Endothelial cell of umbilical vein (primary cell): ENCODE measurements at regions not wholly inside any gene's neighbourhood (a gene's known extent, or its start where the extent isn't known, plus 50 kb on each side); places are given as distances from the start of the nearest gene placed in this dataset.

Experiments
- BruUV-seq: library from RNA; stranded (reverse); fragments of 400-500 nt; replicated peaks from 2 replicates; lab custom pipeline; 2021; lab: Mats Ljungman, UMichigan
- CTCF ChIA-PET: fragments of 300-600, 350-600 bp; sonication (Branson Sonifier 250); formaldehyde crosslinking; loops from one replicate; lab custom pipeline; 2021; ENCODE audit warnings: antibody characterized with exemption, inconsistent platforms; lab: Charles Lee
- POLR2A ChIA-PET: fragments of 300-600, 350-600 bp; sonication (Branson Sonifier 250); formaldehyde crosslinking; loops from one replicate; lab custom pipeline; 2021; ENCODE audit warnings: antibody characterized with exemption, inconsistent platforms; lab: Charles Lee
- DNase-seq: peaks from one replicate; pipeline ENCODE4 v3.0.0-alpha.2; 2011; ENCODE audit warnings: low read depth, low spot score
- FAIRE-seq: peaks from 2 replicates; lab custom pipeline; 2011; peaks lifted over from hg19 to GRCh38; lab: Jason Lieb, UNC
- H2AFZ ChIP-seq: 2 replicates; pipeline ENCODE4 v1.6.0; 2012; ENCODE audit warnings: low read depth, low read length, control low read depth, inconsistent platforms
- H3K27ac ChIP-seq: 2 replicates; pipeline ENCODE4 v1.5.1; 2011; ENCODE audit warnings: low read depth, mild to moderate bottlenecking, control low read depth, low read length, moderate library complexity; ENCODE audit not compliant: insufficient read depth
- H3K27me3 ChIP-seq, 2 experiments: 2 replicates each; pipeline versions ENCODE4 v1.6.0 to v1.6.1; 2011; ENCODE audit warnings: low read length in 2 of 2, mixed read lengths in 1 of 2; ENCODE audit not compliant: control insufficient read depth in 2 of 2, insufficient read depth in 2 of 2
- H3K36me3 ChIP-seq, 2 experiments: 2 replicates in 1 of 2; 3 replicates in 1 of 2; pipeline ENCODE4 v1.5.1; 2011; ENCODE audit warnings: low read length in 2 of 2, mild to moderate bottlenecking in 1 of 2, moderate library complexity in 1 of 2; ENCODE audit not compliant: control insufficient read depth in 2 of 2, insufficient read depth in 2 of 2; ENCODE audit errors: extremely low read depth in 1 of 2
- H3K4me1 ChIP-seq: 3 replicates; pipeline ENCODE4 v1.5.1; 2011; ENCODE audit warnings: mild to moderate bottlenecking, low read length; ENCODE audit not compliant: control insufficient read depth, insufficient read depth; ENCODE audit errors: extremely low read depth
- H3K4me2 ChIP-seq: 2 replicates; pipeline ENCODE4 v1.6.1; 2011; ENCODE audit warnings: low read length, control low read depth, mixed read lengths; ENCODE audit not compliant: insufficient read depth
- H3K4me3 ChIP-seq, 3 experiments: fragments of 200-600 bp in 1 of 3; sonication (generic), shearing (Covaris generic) in 1 of 3; replicated peaks in 1 of 3; 2 replicates each; pipeline ENCODE4 v1.5.1; 2011 to 2016; ENCODE audit warnings: control low read depth in 3 of 3, low read length in 3 of 3, mild to moderate bottlenecking in 2 of 3, inconsistent platforms in 1 of 3, low read depth in 1 of 3, moderate library complexity in 1 of 3; ENCODE audit not compliant: insufficient read depth in 1 of 3
- H3K79me2 ChIP-seq: 2 replicates; pipeline ENCODE4 v1.6.0; 2012; ENCODE audit warnings: low read length, inconsistent platforms; ENCODE audit not compliant: control insufficient read depth, insufficient read depth
- H3K9ac ChIP-seq: replicated peaks from 2 replicates; pipeline ENCODE3; 2011; ENCODE audit warnings: low read length, control low read depth; ENCODE audit not compliant: insufficient read depth; ENCODE audit errors: extremely low read depth
- H3K9me1 ChIP-seq: replicated peaks from 3 replicates; pipeline ENCODE4 v1.6.0; 2011; ENCODE audit warnings: mild to moderate bottlenecking, low read length; ENCODE audit not compliant: control insufficient read depth, insufficient read depth; ENCODE audit errors: extremely low read depth
- H3K9me3 ChIP-seq: replicated peaks from 2 replicates; pipeline ENCODE4 v1.5.1; 2012; ENCODE audit warnings: low read length, inconsistent platforms; ENCODE audit not compliant: control insufficient read depth, insufficient read depth
- H4K20me1 ChIP-seq: replicated peaks from 2 replicates; pipeline ENCODE3; 2011; ENCODE audit warnings: mild to moderate bottlenecking, low read length; ENCODE audit not compliant: control insufficient read depth, insufficient read depth; ENCODE audit errors: extremely low read depth
- EZH2 ChIP-seq: IDR thresholded peaks from 2 replicates; pipeline ENCODE4 v1.6.1; 2012; ENCODE audit warnings: borderline replicate concordance, low read depth, mild to moderate bottlenecking, moderate library complexity, low read length, inconsistent platforms; ENCODE audit not compliant: severe bottlenecking
- FOS ChIP-seq: IDR thresholded peaks from 2 replicates; pipeline ENCODE4 v1.6.1; 2011; ENCODE audit warnings: mild to moderate bottlenecking, low read length, moderate library complexity, borderline replicate concordance; ENCODE audit not compliant: insufficient read depth
- GATA2 ChIP-seq: IDR thresholded peaks from 2 replicates; pipeline ENCODE4 v1.7.0; 2011; ENCODE audit warnings: low read depth, mild to moderate bottlenecking, moderate library complexity, mixed read lengths, low read length; ENCODE audit not compliant: insufficient read length, insufficient read depth
- JUN ChIP-seq: IDR thresholded peaks from 2 replicates; pipeline ENCODE4 v1.6.1; 2011; ENCODE audit warnings: borderline replicate concordance, low read depth; ENCODE audit not compliant: insufficient read length, insufficient read depth
- MYC ChIP-seq: IDR thresholded peaks from one replicate; pipeline ENCODE4 v1.6.1; 2011; ENCODE audit warnings: mild to moderate bottlenecking, low read depth, low read length
- POLR2A ChIP-seq: IDR thresholded peaks from 2 replicates; pipeline ENCODE4 v1.6.1; 2012; ENCODE audit warnings: low read depth, mild to moderate bottlenecking, control low read depth, low read length
- POLR2AphosphoS5 ChIP-seq: IDR thresholded peaks from 2 replicates; pipeline ENCODE4 v1.6.1; 2012; ENCODE audit warnings: low read depth, mild to moderate bottlenecking, control low read depth, low read length, moderate library complexity; ENCODE audit not compliant: insufficient read depth
- dilution Hi-C: fragments of 300-500 bp; cut with MboI; formaldehyde crosslinking; loops from one replicate; pipeline ENCODE4 v1.15.0; 2019; ENCODE audit warnings: low sequenced_read_pairs; ENCODE audit not compliant: extremely low pct_ligation_motif_present
- intact Hi-C: fragments of 100-400 bp; cut with micrococcal nuclease; formaldehyde crosslinking; loops from one replicate; pipeline ENCODE4 v1.10.0; 2022
- TF ChIP-seq, protein P1 (sequence below): IDR thresholded peaks from 2 replicates; pipeline ENCODE4 v1.6.1; 2011; ENCODE audit not compliant: insufficient read depth, insufficient read length
- TF ChIP-seq, protein P2 (sequence below), 2 donors: IDR thresholded peaks; 1 replicate in 1 of 2; 2 replicates in 1 of 2; pipeline ENCODE4 v1.5.1; 2011; ENCODE audit warnings: low read length in 2 of 2, mild to moderate bottlenecking in 2 of 2, moderate library complexity in 2 of 2, control low read depth in 1 of 2, inconsistent platforms in 1 of 2, low read depth in 1 of 2; ENCODE audit not compliant: insufficient read depth in 1 of 2; ENCODE audit errors: extremely low read depth in 1 of 2

DNA sequence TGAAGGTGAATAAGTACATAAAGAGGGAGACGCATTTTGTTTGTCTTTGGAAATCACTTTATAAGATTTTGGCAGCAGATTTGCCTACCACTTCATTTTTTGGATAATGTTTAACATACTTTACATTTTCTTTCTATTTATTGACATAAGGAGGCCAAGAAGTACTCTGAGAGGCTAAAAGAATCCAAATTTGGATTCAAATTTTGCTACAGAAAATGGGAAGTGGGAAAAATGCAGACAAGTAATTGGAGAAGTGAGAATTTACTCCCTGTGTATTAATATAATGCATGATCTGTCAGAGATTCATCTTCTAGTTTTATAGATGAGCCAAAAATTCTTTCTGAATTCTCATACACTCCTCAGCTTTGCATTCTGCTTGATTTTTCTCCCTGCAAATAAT is 411.2 kb upstream of the CTNND2 start:
- Histone ChIP-seq H3K27me3 (no peaks in the 10 kb centered on the region), H3K79me2 (no peaks in the 10 kb centered on the region), H4K20me1 (no peaks in the 10 kb centered on the region), H3K9ac (no peak overlapping the region), H3K4me2 (no peak overlapping the region), H3K9me3 (peaks cover 7% of the 10 kb centered on the region), H3K4me3 (no peak overlapping the region), H3K9me1 (no peaks in the 10 kb centered on the region), H2AFZ (no peak overlapping the region), H3K27ac (no peak overlapping the region), H3K36me3 (no peaks in the 10 kb centered on the region), H3K4me1 (no peaks in the 10 kb centered on the region)
- dilution Hi-C loops (no loop called here), intact Hi-C loops (no loop called here)
- DNase-seq (no peak), FAIRE-seq (no peak)
- no TSS peak for BruUV-seq
- ChIA-PET CTCF (no interaction called here), POLR2A (no interaction called here)
- TF ChIP-seq POLR2A, result no peak
- TF ChIP-seq GATA2, result no peak
- no peak for TF ChIP-seq JUN
- TF ChIP-seq POLR2AphosphoS5, result no peak
- TF ChIP-seq EZH2, result no peak
- TF ChIP-seq, protein P1, sequence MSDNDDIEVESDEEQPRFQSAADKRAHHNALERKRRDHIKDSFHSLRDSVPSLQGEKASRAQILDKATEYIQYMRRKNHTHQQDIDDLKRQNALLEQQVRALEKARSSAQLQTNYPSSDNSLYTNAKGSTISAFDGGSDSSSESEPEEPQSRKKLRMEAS, result no peak
- no peak for TF ChIP-seq MYC

DNA sequence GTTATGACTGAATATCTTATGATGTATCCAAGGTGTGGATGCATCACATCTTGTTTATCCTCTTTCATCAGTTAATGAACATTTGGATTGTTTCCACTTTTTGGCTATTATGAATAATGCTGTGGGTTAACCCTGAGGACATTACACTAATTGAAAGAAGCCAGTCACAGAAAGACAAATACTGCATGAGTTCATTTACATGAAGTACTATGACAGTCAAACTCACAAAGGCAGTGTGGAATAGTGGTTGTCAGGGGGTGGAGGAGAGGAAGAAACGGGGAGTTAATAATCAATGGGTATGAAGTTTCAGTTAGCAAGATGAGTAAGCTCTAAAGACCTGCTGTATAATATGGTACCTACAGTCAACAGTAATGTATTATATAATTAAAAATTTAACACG is 409.4 kb upstream of the CTNND2 start:
- DNase-seq (no peak), FAIRE-seq (no peak)
- TF ChIP-seq JUN, result no peak
- TF ChIP-seq, protein P1, result no peak
- TF ChIP-seq POLR2A, result no peak
- no peak for TF ChIP-seq GATA2
- TF ChIP-seq, protein P2, sequence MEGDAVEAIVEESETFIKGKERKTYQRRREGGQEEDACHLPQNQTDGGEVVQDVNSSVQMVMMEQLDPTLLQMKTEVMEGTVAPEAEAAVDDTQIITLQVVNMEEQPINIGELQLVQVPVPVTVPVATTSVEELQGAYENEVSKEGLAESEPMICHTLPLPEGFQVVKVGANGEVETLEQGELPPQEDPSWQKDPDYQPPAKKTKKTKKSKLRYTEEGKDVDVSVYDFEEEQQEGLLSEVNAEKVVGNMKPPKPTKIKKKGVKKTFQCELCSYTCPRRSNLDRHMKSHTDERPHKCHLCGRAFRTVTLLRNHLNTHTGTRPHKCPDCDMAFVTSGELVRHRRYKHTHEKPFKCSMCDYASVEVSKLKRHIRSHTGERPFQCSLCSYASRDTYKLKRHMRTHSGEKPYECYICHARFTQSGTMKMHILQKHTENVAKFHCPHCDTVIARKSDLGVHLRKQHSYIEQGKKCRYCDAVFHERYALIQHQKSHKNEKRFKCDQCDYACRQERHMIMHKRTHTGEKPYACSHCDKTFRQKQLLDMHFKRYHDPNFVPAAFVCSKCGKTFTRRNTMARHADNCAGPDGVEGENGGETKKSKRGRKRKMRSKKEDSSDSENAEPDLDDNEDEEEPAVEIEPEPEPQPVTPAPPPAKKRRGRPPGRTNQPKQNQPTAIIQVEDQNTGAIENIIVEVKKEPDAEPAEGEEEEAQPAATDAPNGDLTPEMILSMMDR (IDR thresholded peaks at IDR 0.05; ENCODE audit: extremely low read depth in 1 of 2, insufficient read depth in 1 of 2, low read depth in 1 of 2, low read length in 2 of 2), result no peak
- TF ChIP-seq MYC, result no peak
- no peak for TF ChIP-seq POLR2AphosphoS5
- no peak for TF ChIP-seq EZH2
- TF ChIP-seq FOS, result no peak
- no peaks in the 10 kb centered on the region for H3K9me1 ChIP-seq
- H3K79me2 ChIP-seq, result no peaks in the 10 kb centered on the region
- H4K20me1 ChIP-seq, result no peaks in the 10 kb centered on the region
- no peaks in the 10 kb centered on the region for H3K36me3 ChIP-seq
- no peaks in the 10 kb centered on the region for H3K4me1 ChIP-seq
- BruUV-seq, result no TSS peak
- CTCF ChIA-PET, result no interaction called here
- H3K9ac ChIP-seq, result no peak overlapping the region
- dilution Hi-C loops, result no loop called here
- POLR2A ChIA-PET, result no interaction called here
- H3K27me3 ChIP-seq, result no peaks in the 10 kb centered on the region
- no peak overlapping the region for H3K4me3 ChIP-seq
- peaks cover 5% of the 10 kb centered on the region for H3K9me3 ChIP-seq
- no peak overlapping the region for H3K27ac ChIP-seq
- H3K4me2 ChIP-seq, result no peak overlapping the region
- no peak overlapping the region for H2AFZ ChIP-seq
- intact Hi-C loops, result no loop called here
